GM23338 (cell line): ENCODE measurements at regions not wholly inside any gene's neighbourhood (a gene's known extent, or its start where the extent isn't known, plus 50 kb on each side); places are given as distances from the start of the nearest gene placed in this dataset.

Source experiments
- ATAC-seq: fragments of 200-7000 bp; cut with Tn5 transposase; 3 replicates; pipeline ENCODE4 v1.9.1; 2020
- DNase-seq: peaks from one replicate; pipeline ENCODE4 v3.0.0-alpha.2; 2015; ENCODE audit warnings: low spot score
- H2AFZ ChIP-seq: fragments of 200-600 bp; sonication (generic); 2 replicates; pipeline ENCODE4 v1.8.0; 2016; ENCODE audit warnings: antibody characterized with exemption, mild to moderate bottlenecking, moderate library complexity
- H3F3A ChIP-seq: fragments of 200-600 bp; sonication (generic); replicated peaks from 2 replicates; pipeline ENCODE4 v1.8.0; 2017; ENCODE audit warnings: antibody characterized with exemption, mixed run types, low read depth
- H3K27ac ChIP-seq: fragments of 200-600 bp; sonication (generic); 2 replicates; pipeline ENCODE4 v1.6.1; 2016; ENCODE audit warnings: low read depth
- H3K27me3 ChIP-seq: fragments of 200-600 bp; sonication (generic); 2 replicates; pipeline ENCODE4 v1.8.0; 2016; ENCODE audit warnings: mild to moderate bottlenecking, mixed run types, moderate library complexity; ENCODE audit not compliant: insufficient read depth
- H3K36me3 ChIP-seq: fragments of 200-600 bp; sonication (generic); 2 replicates; pipeline ENCODE4 v1.8.0; 2016; ENCODE audit warnings: mild to moderate bottlenecking; ENCODE audit not compliant: insufficient read depth
- H3K4me1 ChIP-seq: fragments of 200-600 bp; sonication (generic); 2 replicates; pipeline ENCODE4 v1.8.0; 2016; ENCODE audit warnings: mild to moderate bottlenecking, moderate library complexity; ENCODE audit not compliant: insufficient read depth
- H3K4me2 ChIP-seq: fragments of 200-600 bp; sonication (generic); 2 replicates; pipeline ENCODE4 v1.7.1; 2017; ENCODE audit warnings: mixed run types
- H3K4me3 ChIP-seq: fragments of 200-600 bp; sonication (generic); 2 replicates; pipeline ENCODE4 v1.6.1; 2016; ENCODE audit warnings: mixed run types
- H3K79me2 ChIP-seq: fragments of 200-600 bp; sonication (generic); replicated peaks from 2 replicates; pipeline ENCODE4 v1.8.0; 2017; ENCODE audit warnings: mild to moderate bottlenecking; ENCODE audit not compliant: insufficient read depth
- H3K9me2 ChIP-seq: fragments of 200-600 bp; sonication (generic); 2 replicates; pipeline ENCODE4 v1.8.0; 2017; ENCODE audit not compliant: insufficient read depth
- H4K20me1 ChIP-seq: fragments of 200-600 bp; sonication (generic); replicated peaks from 2 replicates; pipeline ENCODE4 v1.8.0; 2017; ENCODE audit warnings: mild to moderate bottlenecking; ENCODE audit not compliant: insufficient read depth
- H3K27ac Mint-ChIP-seq: 2 replicates; pipeline ENCODE4 v1.8.0; 2020; ENCODE audit warnings: inconsistent platforms, mild to moderate bottlenecking, moderate library complexity, mixed read lengths
- H3K27me3 Mint-ChIP-seq: 3 replicates; pipeline ENCODE4 v1.8.0; 2022; ENCODE audit warnings: low read depth, mild to moderate bottlenecking, moderate library complexity, mixed read lengths, inconsistent platforms; ENCODE audit not compliant: insufficient read depth, poor library complexity
- H3K36me3 Mint-ChIP-seq: 3 replicates; pipeline ENCODE4 v1.8.0; 2021; ENCODE audit warnings: low read depth, mild to moderate bottlenecking, inconsistent platforms, moderate library complexity, mixed read lengths
- H3K4me1 Mint-ChIP-seq: 3 replicates; pipeline ENCODE4 v1.8.0; 2020; ENCODE audit warnings: mild to moderate bottlenecking, inconsistent platforms, mixed read lengths
- H3K4me3 Mint-ChIP-seq: 3 replicates; pipeline ENCODE4 v1.8.0; 2021; ENCODE audit warnings: moderate library complexity, mild to moderate bottlenecking, inconsistent platforms, mixed read lengths
- H3K9me3 Mint-ChIP-seq: 3 replicates; pipeline ENCODE4 v1.8.0; 2020; ENCODE audit warnings: moderate library complexity, mild to moderate bottlenecking, inconsistent platforms, mixed read lengths
- CREB1 ChIP-seq: fragments of 250-450 bp; sonication (Bioruptor Pico); IDR thresholded peaks from 2 replicates; pipeline ENCODE4 v1.5.0; 2020; ENCODE audit warnings: low read depth, mild to moderate bottlenecking, moderate library complexity
- CTCF ChIP-seq, 2 experiments: fragments of 200-600 bp in 1 of 2; sonication (generic) in 1 of 2; conservative IDR thresholded peaks; 2 replicates each; pipeline versions ENCODE4 v1.5.1 to v1.6.1; 2016 to 2017; ENCODE audit warnings: antibody characterized with exemption in 2 of 2, low read depth in 2 of 2, mild to moderate bottlenecking in 2 of 2, moderate library complexity in 1 of 2
- ETS1 ChIP-seq: IDR thresholded peaks from 2 replicates; pipeline ENCODE4 v1.6.1; 2016; ENCODE audit warnings: antibody characterized with exemption
- EZH2 ChIP-seq: fragments of 200-600 bp; sonication (generic); IDR thresholded peaks from one replicate; pipeline ENCODE4 v1.8.0; 2017; ENCODE audit warnings: antibody characterized with exemption, mild to moderate bottlenecking, low read depth; ENCODE audit not compliant: unreplicated experiment
- EZH2phosphoT487 ChIP-seq: fragments of 200-600 bp; sonication (generic); IDR thresholded peaks from one replicate; pipeline ENCODE4 v1.8.1; 2018; ENCODE audit warnings: antibody characterized with exemption; ENCODE audit not compliant: unreplicated experiment
- JUNB ChIP-seq: IDR thresholded peaks from one replicate; pipeline ENCODE4 v1.6.1; 2016; ENCODE audit warnings: antibody characterized with exemption; ENCODE audit not compliant: unreplicated experiment
- NANOG ChIP-seq: IDR thresholded peaks from 2 replicates; pipeline ENCODE4 v1.6.1; 2016; ENCODE audit warnings: antibody characterized with exemption, borderline replicate concordance
- POLR2AphosphoS5 ChIP-seq: IDR thresholded peaks from 2 replicates; pipeline ENCODE4 v1.6.1; 2016; ENCODE audit warnings: antibody characterized with exemption, low read depth
- REST ChIP-seq: IDR thresholded peaks from one replicate; pipeline ENCODE4 v1.6.1; 2018; ENCODE audit warnings: antibody characterized with exemption; ENCODE audit not compliant: unreplicated experiment
- STAT1 ChIP-seq: IDR thresholded peaks from one replicate; pipeline ENCODE4 v1.6.1; 2016; ENCODE audit warnings: antibody characterized with exemption; ENCODE audit not compliant: unreplicated experiment
- ZNF114 ChIP-seq: fragments of 250-450 bp; sonication (Bioruptor Pico); IDR thresholded peaks from 2 replicates; pipeline ENCODE4 v1.5.0; 2020; ENCODE audit warnings: mild to moderate bottlenecking, moderate library complexity
- ZNF331 ChIP-seq: fragments of 250-450 bp; sonication (Bioruptor Pico); IDR thresholded peaks from 2 replicates; pipeline ENCODE4 v1.5.0; 2020; ENCODE audit warnings: low read depth, mild to moderate bottlenecking, moderate library complexity
- ZNF462 ChIP-seq: fragments of 250-450 bp; sonication (Bioruptor Pico); IDR thresholded peaks from 2 replicates; pipeline ENCODE4 v1.5.0; 2020; ENCODE audit warnings: mild to moderate bottlenecking, moderate library complexity

GRCh38 chr7:113339661-113340060 lies 221.3 kb upstream of the SMIM30 start:
- H3K4me3 ChIP-seq, result no peak overlapping the region
- ATAC-seq (no peak), DNase-seq (no peak)
- H3K36me3 ChIP-seq, result no peaks in the 10 kb centered on the region
- no peak overlapping the region for H3K27ac ChIP-seq
- no peaks in the 10 kb centered on the region for H4K20me1 ChIP-seq
- no peaks in the 10 kb centered on the region; the same call in 2 of the 3 replicates for H3K4me1 Mint-ChIP-seq
- no peaks in the 10 kb centered on the region for H3K27me3 ChIP-seq
- H2AFZ ChIP-seq, result no peak overlapping the region
- H3K4me2 ChIP-seq, result 0 out of 2 replicates have a peak overlapping the region, but pooled peaks have one; percentile 5
- no peaks in the 10 kb centered on the region; the same call in 2 of the 3 replicates for H3K9me3 Mint-ChIP-seq
- no peak for TF ChIP-seq POLR2AphosphoS5
- no peak for TF ChIP-seq CREB1 (CRISPR knock-in tag)
- no peak for TF ChIP-seq ZNF114 (CRISPR knock-in tag)
- TF ChIP-seq CTCF (conservative IDR thresholded peaks at IDR 0.05; ENCODE audit: low read depth in 2 of 2), result no peak
- no peak for TF ChIP-seq ZNF331
- TF ChIP-seq EZH2phosphoT487, result no peak
- TF ChIP-seq STAT1, result no peak
- no peak for TF ChIP-seq EZH2
- no peak for TF ChIP-seq ETS1
- no peak for TF ChIP-seq REST
- TF ChIP-seq NANOG, result no peak
- no peak for TF ChIP-seq JUNB
- TF ChIP-seq ZNF462 (CRISPR knock-in tag), result no peak
- H3F3A ChIP-seq, result no peaks in the 10 kb centered on the region
- no peaks in the 10 kb centered on the region for H3K79me2 ChIP-seq
- no peak overlapping the region for H3K4me3 Mint-ChIP-seq
- no peak overlapping the region for H3K27ac Mint-ChIP-seq
- H3K9me2 ChIP-seq, result no peaks in the 10 kb centered on the region
- 0 out of 2 replicates have a peak, but pooled peaks cover 7% of the 10 kb centered on the region for H3K4me1 ChIP-seq
- H3K36me3 Mint-ChIP-seq, result no peaks in the 10 kb centered on the region
- H3K27me3 Mint-ChIP-seq, result no peaks in the 10 kb centered on the region
